ENCODE measurements at regions not wholly inside any gene's neighbourhood (a gene's known extent, or its start where the extent isn't known, plus 50 kb on each side); places are given as distances from the start of the nearest gene placed in this dataset.

DNA sequence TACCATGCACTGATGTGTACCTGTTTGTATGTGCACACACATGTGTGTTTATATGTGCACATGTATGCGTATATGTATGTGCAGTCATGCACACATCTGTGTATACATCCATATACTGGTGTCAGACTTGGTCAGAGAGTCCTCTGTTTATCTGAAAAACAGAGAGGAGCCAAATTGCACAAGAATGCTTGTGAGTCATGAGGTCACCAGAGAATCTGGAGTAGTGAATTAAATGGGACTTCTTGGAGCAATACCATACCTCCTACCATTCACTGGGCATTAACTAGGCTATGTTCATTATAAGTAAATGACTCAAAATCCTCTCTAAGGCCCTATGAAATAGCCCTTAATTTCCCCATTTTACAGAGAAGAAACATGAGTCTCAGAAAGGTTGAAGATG lies 272.1 kb upstream of the C1orf87 start:
- no peak for DNase-seq (ENCODE audit: low read depth)
- TF ChIP-seq, protein P1, sequence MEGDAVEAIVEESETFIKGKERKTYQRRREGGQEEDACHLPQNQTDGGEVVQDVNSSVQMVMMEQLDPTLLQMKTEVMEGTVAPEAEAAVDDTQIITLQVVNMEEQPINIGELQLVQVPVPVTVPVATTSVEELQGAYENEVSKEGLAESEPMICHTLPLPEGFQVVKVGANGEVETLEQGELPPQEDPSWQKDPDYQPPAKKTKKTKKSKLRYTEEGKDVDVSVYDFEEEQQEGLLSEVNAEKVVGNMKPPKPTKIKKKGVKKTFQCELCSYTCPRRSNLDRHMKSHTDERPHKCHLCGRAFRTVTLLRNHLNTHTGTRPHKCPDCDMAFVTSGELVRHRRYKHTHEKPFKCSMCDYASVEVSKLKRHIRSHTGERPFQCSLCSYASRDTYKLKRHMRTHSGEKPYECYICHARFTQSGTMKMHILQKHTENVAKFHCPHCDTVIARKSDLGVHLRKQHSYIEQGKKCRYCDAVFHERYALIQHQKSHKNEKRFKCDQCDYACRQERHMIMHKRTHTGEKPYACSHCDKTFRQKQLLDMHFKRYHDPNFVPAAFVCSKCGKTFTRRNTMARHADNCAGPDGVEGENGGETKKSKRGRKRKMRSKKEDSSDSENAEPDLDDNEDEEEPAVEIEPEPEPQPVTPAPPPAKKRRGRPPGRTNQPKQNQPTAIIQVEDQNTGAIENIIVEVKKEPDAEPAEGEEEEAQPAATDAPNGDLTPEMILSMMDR (IDR thresholded peaks at IDR 0.05; ENCODE audit: insufficient read depth, low read depth, low read length, missing control alignments), result no peak
- no peak overlapping the region for H3K4me3 ChIP-seq (ENCODE audit: low read depth, low read length)

DNA sequence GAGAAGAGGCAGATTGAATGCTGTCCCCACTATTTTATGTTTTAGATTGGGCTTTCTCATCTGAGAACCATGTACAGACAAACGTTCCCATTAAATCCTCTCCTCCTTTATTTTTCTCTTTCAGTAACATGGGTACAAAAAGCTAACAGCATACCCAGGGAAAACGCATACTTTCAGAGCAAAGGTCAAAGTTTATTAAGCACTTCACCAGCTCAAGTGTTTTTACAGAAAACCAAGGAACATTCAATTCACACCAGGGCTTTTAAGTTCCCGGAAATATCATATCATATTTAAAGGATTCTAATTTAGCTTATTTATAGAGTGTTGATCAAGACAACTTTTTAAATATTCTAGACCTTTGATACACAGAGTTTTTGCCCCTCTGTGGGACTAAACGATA lies 271.5 kb upstream of the C1orf87 start:
- no peak for DNase-seq (ENCODE audit: low read depth)
- TF ChIP-seq, protein P1 (IDR thresholded peaks at IDR 0.05; ENCODE audit: insufficient read depth, low read depth, low read length, missing control alignments), result no peak
- H3K4me3 ChIP-seq (ENCODE audit: low read depth, low read length), result no peak overlapping the region

DNA sequence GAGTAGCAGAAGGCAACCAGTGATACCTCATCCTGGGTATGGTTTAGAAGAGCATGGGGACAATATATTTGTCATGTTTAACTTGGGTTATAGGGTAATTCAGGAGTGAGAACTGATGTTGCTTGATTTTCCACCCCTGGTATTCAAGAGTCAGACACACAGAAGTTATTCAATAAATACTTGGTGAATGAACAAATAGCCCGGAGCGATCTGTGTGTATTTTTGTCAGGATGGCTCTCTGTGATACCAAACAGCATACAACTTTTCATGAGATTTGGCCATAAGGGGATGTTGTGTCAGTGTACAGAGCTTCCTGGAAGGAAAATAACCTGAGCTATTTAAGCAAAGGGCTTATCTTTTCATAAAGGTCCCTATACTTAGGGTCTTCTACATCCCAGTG lies 270.2 kb upstream of the C1orf87 start:
- DNase-seq (ENCODE audit: low read depth), result no peak
- H3K4me3 ChIP-seq (ENCODE audit: low read depth, low read length), result no peak overlapping the region
- TF ChIP-seq, protein P1 (IDR thresholded peaks at IDR 0.05; ENCODE audit: insufficient read depth, low read depth, low read length, missing control alignments), result no peak

DNA sequence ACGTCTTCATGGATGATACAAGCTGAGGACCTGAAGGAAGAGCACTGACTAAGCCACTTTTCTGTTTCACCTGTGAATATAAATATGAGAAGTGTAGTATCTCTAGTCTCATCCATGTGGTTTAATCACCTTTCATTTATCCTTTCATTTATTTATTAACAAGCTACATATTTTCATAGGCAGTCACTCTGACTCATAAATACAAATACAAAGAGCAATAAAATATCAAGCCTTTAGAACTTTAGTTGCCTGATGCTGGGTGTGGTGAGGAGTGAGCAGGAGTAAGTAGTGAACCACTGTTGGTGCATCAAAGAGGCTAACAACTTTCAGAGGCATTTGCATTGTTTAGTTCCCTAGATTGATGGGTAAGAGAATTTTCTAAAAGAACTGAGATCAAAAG lies 269.0 kb upstream of the C1orf87 start:
- TF ChIP-seq, protein P1 (IDR thresholded peaks at IDR 0.05; ENCODE audit: insufficient read depth, low read depth, low read length, missing control alignments), result no peak
- DNase-seq (ENCODE audit: low read depth), result no peak
- H3K4me3 ChIP-seq (ENCODE audit: low read depth, low read length), result no peak overlapping the region

DNA sequence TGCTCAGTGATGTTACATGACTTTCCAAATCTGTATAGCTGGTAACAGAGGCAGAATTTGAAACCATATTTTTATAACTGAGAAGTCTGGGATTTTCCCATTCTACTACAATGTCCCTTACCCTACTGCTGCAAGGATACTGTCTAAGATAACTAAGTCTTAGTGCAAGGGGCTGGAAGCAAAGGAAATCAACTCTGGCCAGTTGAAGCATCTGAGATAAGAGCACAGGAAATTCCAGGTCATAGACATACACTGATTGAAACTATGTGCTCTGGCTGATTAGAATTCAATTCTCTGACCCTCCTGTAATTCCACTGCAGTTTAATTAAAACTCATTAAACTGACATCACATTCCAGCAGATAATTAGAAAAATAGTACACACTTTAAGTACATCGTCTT lies 267.7 kb upstream of the C1orf87 start:
- TF ChIP-seq, protein P1 (IDR thresholded peaks at IDR 0.05; ENCODE audit: insufficient read depth, low read depth, low read length, missing control alignments), result no peak
- no peak overlapping the region for H3K4me3 ChIP-seq (ENCODE audit: low read depth, low read length)
- no peak for DNase-seq (ENCODE audit: low read depth)

DNA sequence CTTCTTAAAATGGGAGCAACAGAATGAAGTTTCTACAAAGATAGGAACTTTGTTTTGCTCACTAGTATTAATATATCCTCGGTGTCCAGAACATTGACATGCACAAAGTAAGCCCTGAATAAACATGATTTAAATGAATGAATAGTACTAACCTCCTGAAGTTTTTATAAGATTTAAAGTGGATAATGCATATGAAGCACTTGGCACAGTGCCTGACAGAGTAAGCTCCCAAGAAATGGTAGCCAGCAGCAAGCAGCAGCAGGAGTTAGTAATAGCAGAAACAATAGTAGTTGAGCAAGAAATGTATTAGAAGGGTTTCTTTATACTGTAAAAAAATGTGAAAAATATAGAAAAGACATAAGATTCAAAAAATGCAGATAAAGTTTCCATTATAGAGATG lies 258.1 kb upstream of the C1orf87 start:
- no peak for DNase-seq (ENCODE audit: low read depth)
- TF ChIP-seq, protein P1 (IDR thresholded peaks at IDR 0.05; ENCODE audit: insufficient read depth, low read depth, low read length, missing control alignments), result no peak

DNA sequence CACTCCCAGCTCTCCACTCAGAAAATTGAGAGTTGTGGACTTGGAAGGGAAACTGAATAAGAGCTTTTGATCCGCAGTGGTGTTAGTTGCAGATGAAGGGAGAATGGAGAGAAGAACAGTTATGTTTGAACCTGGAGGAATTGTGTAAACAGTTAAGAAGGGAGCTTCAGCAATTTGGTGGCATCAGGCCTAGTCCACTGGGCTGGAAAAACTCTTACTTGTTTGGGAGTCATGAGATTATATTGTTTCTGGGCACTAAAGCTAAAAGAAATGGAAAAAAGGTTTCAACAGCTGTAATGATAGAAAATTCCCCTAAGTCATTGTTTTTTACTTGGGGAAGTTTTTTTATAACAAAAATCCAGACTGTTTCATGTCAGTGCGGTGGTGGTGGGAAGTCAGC lies 256.1 kb upstream of the C1orf87 start:
- no peak overlapping the region for H3K4me3 ChIP-seq (ENCODE audit: low read depth, low read length)
- no peak for DNase-seq (ENCODE audit: low read depth)
- TF ChIP-seq, protein P1 (IDR thresholded peaks at IDR 0.05; ENCODE audit: insufficient read depth, low read depth, low read length, missing control alignments), result no peak

More for the DNA sequence above, 258.1 kb upstream of the C1orf87 start:
- no peak overlapping the region for H3K4me3 ChIP-seq (ENCODE audit: low read depth, low read length)
